ENCODE measurements at regions not wholly inside any gene's neighbourhood (a gene's known extent, or its start where the extent isn't known, plus 50 kb on each side); places are given as distances from the start of the nearest gene placed in this dataset.

DNA sequence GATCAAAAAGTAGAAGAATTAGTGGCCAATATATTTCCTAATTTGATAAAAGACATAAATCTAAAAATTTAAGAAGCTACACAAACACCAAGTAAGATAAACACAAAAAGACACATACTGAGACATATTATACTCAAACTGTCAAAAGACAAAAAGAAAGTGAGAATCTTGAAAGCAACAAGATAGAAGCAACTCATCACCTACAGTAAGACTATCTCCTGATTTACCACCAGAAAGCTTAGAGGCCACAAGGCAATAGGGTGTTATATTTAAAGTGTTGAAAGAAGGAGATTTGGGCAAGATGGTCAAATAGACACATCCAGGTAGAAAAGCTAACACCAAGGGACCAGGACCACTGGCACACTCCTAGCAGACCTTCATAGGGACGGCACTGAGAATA, 79.4 kb downstream of the ITM2A start:
- Histone ChIP-seq H4K8ac (ENCODE audit: extremely low read depth, insufficient read depth, low read length) (no peak overlapping the region), H4K5ac (ENCODE audit: insufficient read length, low read depth, low read length) (no peak overlapping the region), H3K4me3 (ENCODE audit: extremely low read depth in 1 of 4, insufficient read depth in 2 of 4, low read depth in 3 of 4, low read length in 4 of 4) (no peak overlapping the region), H4K91ac (replicated peaks; ENCODE audit: insufficient read length, low read length) (no peak overlapping the region), H3K9ac (replicated peaks in 1 of 4; ENCODE audit: extremely low read depth in 1 of 4, low read depth in 3 of 4, low read length in 3 of 4) (no peak overlapping the region), H2AK5ac (ENCODE audit: low read depth, low read length) (no peak overlapping the region), H3K56ac (replicated peaks; ENCODE audit: insufficient read length, low read depth, low read length) (no peak overlapping the region), H3K14ac (ENCODE audit: insufficient read length) (no peak overlapping the region), H2BK20ac (ENCODE audit: low read length) (no peak overlapping the region), H2AFZ (ENCODE audit: low read length) (no peak overlapping the region), H3K4ac (replicated peaks; ENCODE audit: insufficient read length, low read depth, low read length) (no peak overlapping the region), H3K23ac (ENCODE audit: insufficient read length) (no peak overlapping the region), H3K23me2 (ENCODE audit: low read depth, low read length) (no peaks in the 10 kb centered on the region), H2BK12ac (ENCODE audit: low read depth, low read length) (no peak overlapping the region), H3K36me3 (ENCODE audit: control insufficient read depth in 2 of 4, insufficient read depth in 4 of 4, low read length in 3 of 4) (no peaks in the 10 kb centered on the region), H3K27ac (ENCODE audit: low read depth, low read length) (no peak overlapping the region), H4K20me1 (replicated peaks in 1 of 2; ENCODE audit: control insufficient read depth in 1 of 2, insufficient read depth in 2 of 2, low read length in 2 of 2) (no peaks in the 10 kb centered on the region), H3K79me1 (ENCODE audit: low read depth, low read length) (no peaks in the 10 kb centered on the region), H3K4me2 (ENCODE audit: insufficient read depth in 1 of 2, low read depth in 2 of 2, low read length in 2 of 2) (no peak overlapping the region), H3K4me1 (replicated peaks in 1 of 4; ENCODE audit: control insufficient read depth in 3 of 4, insufficient read depth in 4 of 4, low read length in 3 of 4) (peaks cover 0 to 6% (median 0%) of the 10 kb centered on the region in 4 experiments; a peak in 3 of 7 replicates), H3K18ac (ENCODE audit: extremely low read depth, low read length) (no peak overlapping the region), H3K27me3 (replicated peaks in 1 of 4; ENCODE audit: control insufficient read depth in 3 of 4, extremely low read depth in 1 of 4, insufficient read depth in 3 of 4, low read length in 3 of 4) (no peaks in the 10 kb centered on the region), H2BK15ac (ENCODE audit: low read length) (no peak overlapping the region), H2BK120ac (replicated peaks; ENCODE audit: low read depth, low read length) (no peak overlapping the region), H3K9me3 (ENCODE audit: insufficient read depth in 2 of 2, low read depth in 1 of 2, low read length in 1 of 2) (no peaks in the 10 kb centered on the region), H3K79me2 (ENCODE audit: control insufficient read depth in 1 of 2, insufficient read depth in 2 of 2, low read length in 2 of 2) (no peaks in the 10 kb centered on the region), H2BK5ac (ENCODE audit: low read depth, low read length) (no peak overlapping the region)
- TF ChIP-seq BRCA1 (IDR thresholded peaks at IDR 0.05; ENCODE audit: low read depth, low read length), result no peak
- TF ChIP-seq BACH1 (IDR thresholded peaks at IDR 0.05; ENCODE audit: low read length), result no peak
- TF ChIP-seq ZNF274 (IDR thresholded peaks at IDR 0.05; ENCODE audit: borderline replicate concordance, extremely low read depth, low read length), result no peak
- no peak for TF ChIP-seq HDAC6 (IDR thresholded peaks at IDR 0.05; ENCODE audit: low read depth, low read length)
- no peak for TF ChIP-seq CREB1 (IDR thresholded peaks at IDR 0.05)
- TF ChIP-seq RAD21 (IDR thresholded peaks at IDR 0.05 in 1 of 2, conservative IDR thresholded peaks at IDR 0.05 in 1 of 2; ENCODE audit: low read depth in 2 of 2, low read length in 2 of 2), result no peak
- TF ChIP-seq RNF2 (IDR thresholded peaks at IDR 0.05; ENCODE audit: borderline replicate concordance, low read depth, low read length, missing control alignments, poor library complexity, severe bottlenecking), result no peak
- TF ChIP-seq SP1 (IDR thresholded peaks at IDR 0.05; ENCODE audit: low read depth, low read length), result no peak
- no peak for TF ChIP-seq KDM5A (IDR thresholded peaks at IDR 0.05; ENCODE audit: low read length)
- TF ChIP-seq, protein P1, sequence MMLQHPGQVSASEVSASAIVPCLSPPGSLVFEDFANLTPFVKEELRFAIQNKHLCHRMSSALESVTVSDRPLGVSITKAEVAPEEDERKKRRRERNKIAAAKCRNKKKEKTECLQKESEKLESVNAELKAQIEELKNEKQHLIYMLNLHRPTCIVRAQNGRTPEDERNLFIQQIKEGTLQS (IDR thresholded peaks at IDR 0.05; ENCODE audit: insufficient read depth, low read depth, low read length), result no peak
- no peak for TF ChIP-seq RFX5 (IDR thresholded peaks at IDR 0.05; ENCODE audit: borderline replicate concordance, low read depth, low read length)
- no peak for TF ChIP-seq JUND (IDR thresholded peaks at IDR 0.05; ENCODE audit: low read length)
- TF ChIP-seq RXRA (IDR thresholded peaks at IDR 0.05; ENCODE audit: insufficient read depth, low read depth, low read length), result no peak
- TF ChIP-seq KDM1A (IDR thresholded peaks at IDR 0.05; ENCODE audit: borderline replicate concordance, low read length), result no peak
- ChIA-PET POLR2A (ENCODE audit: partially characterized antibody) (no interaction called here), CTCF (ENCODE audit: partially characterized antibody) (no interaction called here)
- WGBS, 2 experiments (ENCODE audit: extremely low coverage in 1 of 2, insufficient coverage in 1 of 2, insufficient read length in 1 of 2, insufficient replicate concordance in 2 of 2, low coverage in 1 of 2, low lambda C conversion rate in 2 of 2, missing lambda C conversion rate in 1 of 2), result 86% methylated on average over 1 of the region's 1 CpG; no CpG with 5 or more reads in 1 of the 2 experiments
- no peak for DNase-seq (ENCODE audit: low read depth in 1 of 2, low spot score in 2 of 2)
- no peak for FAIRE-seq
